ENCODE measurements at regions not wholly inside any gene's neighbourhood (a gene's known extent, or its start where the extent isn't known, plus 50 kb on each side); places are given as distances from the start of the nearest gene placed in this dataset.

DNA sequence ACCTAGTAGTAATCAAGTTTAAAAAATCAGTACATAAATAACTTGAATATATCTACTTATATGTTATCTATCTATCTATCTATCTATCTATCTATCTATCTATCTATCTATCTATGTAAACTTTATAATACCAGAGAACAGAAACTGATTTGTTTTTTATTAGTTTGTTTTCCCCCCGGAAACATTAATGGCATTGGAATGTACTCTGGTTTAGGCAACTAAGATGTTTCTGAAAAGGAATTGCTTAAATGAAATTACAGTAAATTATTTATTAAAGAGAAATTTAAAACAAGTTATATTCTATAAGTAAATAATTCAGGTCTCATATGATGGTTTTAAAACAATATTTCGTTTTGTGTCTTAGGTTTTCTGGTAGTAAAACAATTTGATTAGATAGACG lies 681.0 kb upstream of the ADAMTS5 start:
- TF ChIP-seq, protein P1, sequence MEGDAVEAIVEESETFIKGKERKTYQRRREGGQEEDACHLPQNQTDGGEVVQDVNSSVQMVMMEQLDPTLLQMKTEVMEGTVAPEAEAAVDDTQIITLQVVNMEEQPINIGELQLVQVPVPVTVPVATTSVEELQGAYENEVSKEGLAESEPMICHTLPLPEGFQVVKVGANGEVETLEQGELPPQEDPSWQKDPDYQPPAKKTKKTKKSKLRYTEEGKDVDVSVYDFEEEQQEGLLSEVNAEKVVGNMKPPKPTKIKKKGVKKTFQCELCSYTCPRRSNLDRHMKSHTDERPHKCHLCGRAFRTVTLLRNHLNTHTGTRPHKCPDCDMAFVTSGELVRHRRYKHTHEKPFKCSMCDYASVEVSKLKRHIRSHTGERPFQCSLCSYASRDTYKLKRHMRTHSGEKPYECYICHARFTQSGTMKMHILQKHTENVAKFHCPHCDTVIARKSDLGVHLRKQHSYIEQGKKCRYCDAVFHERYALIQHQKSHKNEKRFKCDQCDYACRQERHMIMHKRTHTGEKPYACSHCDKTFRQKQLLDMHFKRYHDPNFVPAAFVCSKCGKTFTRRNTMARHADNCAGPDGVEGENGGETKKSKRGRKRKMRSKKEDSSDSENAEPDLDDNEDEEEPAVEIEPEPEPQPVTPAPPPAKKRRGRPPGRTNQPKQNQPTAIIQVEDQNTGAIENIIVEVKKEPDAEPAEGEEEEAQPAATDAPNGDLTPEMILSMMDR (optimal IDR thresholded peaks at IDR 0.05 in 1 of 3, IDR thresholded peaks at IDR 0.05 in 1 of 3, conservative IDR thresholded peaks at IDR 0.05 in 1 of 3; ENCODE audit: extremely low read depth in 1 of 3, insufficient read depth in 2 of 3, low read length in 3 of 3), result no peak
- no peak for TF ChIP-seq EZH2 (IDR thresholded peaks at IDR 0.05; ENCODE audit: low read length)
